ENCODE measurements at regions not wholly inside any gene's neighbourhood (a gene's known extent, or its start where the extent isn't known, plus 50 kb on each side); places are given as distances from the start of the nearest gene placed in this dataset.

DNA sequence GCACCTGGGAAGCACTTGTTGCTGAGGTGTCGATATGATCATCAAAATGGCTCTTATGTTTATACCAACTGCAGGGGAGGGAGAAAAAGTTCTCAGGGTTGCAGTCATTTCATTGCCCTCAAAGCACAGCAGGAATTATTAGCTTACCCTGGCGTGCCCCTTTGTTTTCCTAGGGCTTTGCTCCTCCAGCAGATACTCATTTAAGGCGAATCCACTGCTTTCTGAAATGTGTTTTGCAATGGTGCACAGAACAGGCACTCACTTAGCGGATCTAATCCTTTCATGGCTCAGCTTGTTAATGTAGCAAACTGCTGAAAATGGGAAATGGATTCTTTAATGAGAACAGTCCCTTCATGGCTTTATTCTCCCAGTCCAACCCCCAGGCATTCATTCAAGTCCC lies 76.7 kb downstream of the NKX2-1 start:
- TF ChIP-seq, protein P1, sequence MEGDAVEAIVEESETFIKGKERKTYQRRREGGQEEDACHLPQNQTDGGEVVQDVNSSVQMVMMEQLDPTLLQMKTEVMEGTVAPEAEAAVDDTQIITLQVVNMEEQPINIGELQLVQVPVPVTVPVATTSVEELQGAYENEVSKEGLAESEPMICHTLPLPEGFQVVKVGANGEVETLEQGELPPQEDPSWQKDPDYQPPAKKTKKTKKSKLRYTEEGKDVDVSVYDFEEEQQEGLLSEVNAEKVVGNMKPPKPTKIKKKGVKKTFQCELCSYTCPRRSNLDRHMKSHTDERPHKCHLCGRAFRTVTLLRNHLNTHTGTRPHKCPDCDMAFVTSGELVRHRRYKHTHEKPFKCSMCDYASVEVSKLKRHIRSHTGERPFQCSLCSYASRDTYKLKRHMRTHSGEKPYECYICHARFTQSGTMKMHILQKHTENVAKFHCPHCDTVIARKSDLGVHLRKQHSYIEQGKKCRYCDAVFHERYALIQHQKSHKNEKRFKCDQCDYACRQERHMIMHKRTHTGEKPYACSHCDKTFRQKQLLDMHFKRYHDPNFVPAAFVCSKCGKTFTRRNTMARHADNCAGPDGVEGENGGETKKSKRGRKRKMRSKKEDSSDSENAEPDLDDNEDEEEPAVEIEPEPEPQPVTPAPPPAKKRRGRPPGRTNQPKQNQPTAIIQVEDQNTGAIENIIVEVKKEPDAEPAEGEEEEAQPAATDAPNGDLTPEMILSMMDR (optimal IDR thresholded peaks at IDR 0.05 in 1 of 3, IDR thresholded peaks at IDR 0.05 in 1 of 3, conservative IDR thresholded peaks at IDR 0.05 in 1 of 3; ENCODE audit: extremely low read depth in 1 of 3, insufficient read depth in 2 of 3, low read length in 3 of 3) = no peak
- TF ChIP-seq EZH2 (IDR thresholded peaks at IDR 0.05; ENCODE audit: low read length) = no peak

Measured in keratinocyte (primary cell).